HG02642 (cell line): ENCODE measurements at regions not wholly inside any gene's neighbourhood (a gene's known extent, or its start where the extent isn't known, plus 50 kb on each side); places are given as distances from the start of the nearest gene placed in this dataset.

Experiments used
- ATAC-seq: cut with Tn5 transposase; IDR thresholded peaks from one replicate; pipeline ENCODE4 v1.9.1; 2021; ENCODE audit warnings: mild to moderate bottlenecking; ENCODE audit not compliant: unreplicated experiment, poor library complexity

DNA sequence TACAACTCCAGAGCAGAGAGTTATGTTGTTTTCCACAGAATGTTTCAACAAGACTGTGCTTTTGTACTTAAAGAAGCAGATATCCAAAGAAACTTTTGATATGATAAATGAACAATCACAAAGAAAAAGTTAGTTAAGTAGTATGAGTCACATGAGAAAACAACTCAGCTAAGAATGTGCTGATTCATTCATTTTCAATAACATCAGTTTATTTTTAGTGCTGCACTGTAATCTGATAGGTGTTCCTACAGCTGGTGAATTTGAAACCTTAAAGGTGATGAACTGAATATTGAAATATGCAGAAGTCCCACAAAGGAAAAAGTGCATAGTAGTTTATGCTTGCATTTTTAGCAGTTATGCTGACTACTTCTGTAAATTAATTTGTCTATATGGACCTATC, 180.3 kb upstream of the TENM3 start:
- no peak for ATAC-seq

DNA sequence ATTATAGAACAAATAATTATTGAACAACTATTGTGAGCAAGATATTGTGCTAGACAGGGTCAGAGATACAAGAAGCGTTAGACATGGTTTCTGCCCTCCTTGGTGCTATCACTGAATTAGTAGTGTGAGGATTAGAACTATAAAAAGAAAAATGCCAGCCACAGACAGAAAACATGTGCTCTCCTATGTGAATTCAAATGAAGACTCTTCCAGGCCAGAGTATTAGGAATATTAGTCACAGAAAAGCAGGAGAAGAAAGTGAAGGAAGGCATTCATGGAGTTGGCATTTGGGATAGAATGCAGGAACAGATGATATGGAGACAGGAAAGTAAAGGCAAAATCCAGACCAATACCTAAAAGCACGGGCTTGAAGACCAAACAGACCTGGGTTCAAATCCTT, 179.6 kb upstream of the TENM3 start:
- no peak for ATAC-seq

DNA sequence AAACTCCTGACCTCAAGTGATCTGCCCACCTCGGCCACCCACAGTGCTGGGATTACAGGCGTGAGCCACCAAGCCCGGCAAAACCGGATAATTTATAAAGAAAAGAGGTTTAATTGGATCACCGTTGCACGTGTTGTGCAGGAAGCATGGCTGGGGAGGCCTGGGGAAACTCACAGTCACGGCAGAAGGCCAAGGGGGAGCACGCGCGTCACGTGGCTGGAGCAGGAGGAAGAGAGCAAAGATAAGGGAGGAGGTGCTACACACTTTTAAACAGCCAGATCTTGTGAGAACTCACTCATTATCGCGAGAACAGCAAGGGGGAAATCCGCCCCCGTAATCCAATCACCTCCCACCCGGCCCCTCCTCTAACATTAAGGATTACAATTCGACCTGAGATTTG, 177.9 kb upstream of the TENM3 start:
- no peak for ATAC-seq

DNA sequence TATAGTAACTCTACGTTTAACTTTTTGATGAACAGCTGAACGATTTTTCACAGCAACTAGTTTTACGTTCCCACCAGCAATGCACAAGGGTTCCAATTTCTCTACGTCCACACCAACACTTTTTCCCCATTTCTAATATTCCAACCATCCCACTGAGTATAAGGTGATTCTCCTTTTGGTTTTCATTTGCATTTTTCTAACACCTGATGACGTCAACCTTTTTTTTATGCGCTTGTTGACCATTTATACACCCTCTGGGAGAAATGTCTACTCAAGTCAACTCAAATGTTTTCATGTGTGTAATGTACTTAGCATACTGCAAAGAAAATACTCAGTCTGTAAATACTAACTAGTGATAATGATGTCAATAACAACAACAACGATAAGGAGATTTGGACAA, 177.2 kb upstream of the TENM3 start:
- ATAC-seq, result no peak

GRCh38 chr4:182067828-182068227, 175.4 kb upstream of the TENM3 start:
- no peak for ATAC-seq

- ATAC-seq, result no peak
Measured at GRCh38 chr4:182068920-182069319, 174.3 kb upstream of the TENM3 start.

GRCh38 chr4:182073278-182073677, 169.9 kb upstream of the TENM3 start:
- ATAC-seq, result no peak

DNA sequence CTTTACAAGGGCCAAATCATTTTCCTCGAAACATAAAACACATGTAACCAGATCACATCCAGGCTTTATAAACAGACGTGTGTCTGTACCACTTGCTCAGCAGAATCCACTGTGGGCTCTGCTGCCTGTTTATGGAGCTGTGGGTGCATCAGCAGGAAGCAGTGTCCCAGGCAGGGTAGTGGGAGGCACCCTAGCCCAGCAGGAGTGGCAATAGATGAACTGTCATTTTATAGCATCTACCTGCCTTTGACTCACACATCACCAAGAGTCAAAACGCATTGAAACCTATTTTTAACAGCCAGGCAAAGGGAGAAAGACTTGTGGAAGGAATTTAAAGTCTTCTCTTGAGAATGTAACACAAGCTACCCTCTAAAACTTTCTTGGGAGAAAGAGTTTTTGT, 169.1 kb upstream of the TENM3 start:
- ATAC-seq, result no peak

DNA sequence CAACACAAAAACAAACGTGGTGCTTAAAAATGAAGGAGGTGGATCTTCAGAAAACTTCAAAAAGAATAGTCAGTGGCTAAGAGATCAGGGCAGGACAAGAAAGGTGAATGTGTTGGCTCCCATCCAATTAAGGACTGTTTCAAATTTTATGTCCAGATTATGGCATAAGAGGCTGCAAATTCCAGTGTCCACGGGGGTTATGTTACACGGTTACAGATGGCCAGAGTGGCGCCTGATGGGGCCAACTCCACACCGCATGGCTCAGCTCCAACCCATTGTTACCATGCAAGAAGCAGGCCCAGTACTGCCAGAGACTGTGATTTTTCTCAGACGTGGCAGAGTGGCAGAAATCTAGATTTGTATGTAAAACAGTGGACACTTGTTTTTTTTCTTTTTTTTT, 168.4 kb upstream of the TENM3 start:
- ATAC-seq, result no peak

DNA sequence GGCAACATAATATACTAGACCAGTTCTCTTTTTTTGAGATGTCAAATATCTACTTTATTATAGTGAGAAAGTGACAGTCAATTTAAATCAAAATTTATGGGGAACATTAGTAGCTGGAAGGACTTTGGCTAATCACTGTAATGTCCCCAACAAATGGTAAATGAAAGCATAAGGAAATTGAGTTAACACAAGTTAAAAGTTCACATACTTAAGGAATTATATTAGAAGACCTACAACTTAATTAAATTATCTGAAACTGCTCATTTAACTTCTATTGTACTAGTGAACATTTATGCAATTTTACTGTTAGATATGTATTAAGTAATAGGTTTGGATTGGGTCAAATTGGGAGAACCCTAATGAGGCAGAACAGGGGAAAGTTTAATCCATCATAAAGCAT, 160.3 kb upstream of the TENM3 start:
- ATAC-seq, result no peak

- no peak for ATAC-seq
Measured at GRCh38 chr4:182083671-182084410, 159.4 kb upstream of the TENM3 start.

DNA sequence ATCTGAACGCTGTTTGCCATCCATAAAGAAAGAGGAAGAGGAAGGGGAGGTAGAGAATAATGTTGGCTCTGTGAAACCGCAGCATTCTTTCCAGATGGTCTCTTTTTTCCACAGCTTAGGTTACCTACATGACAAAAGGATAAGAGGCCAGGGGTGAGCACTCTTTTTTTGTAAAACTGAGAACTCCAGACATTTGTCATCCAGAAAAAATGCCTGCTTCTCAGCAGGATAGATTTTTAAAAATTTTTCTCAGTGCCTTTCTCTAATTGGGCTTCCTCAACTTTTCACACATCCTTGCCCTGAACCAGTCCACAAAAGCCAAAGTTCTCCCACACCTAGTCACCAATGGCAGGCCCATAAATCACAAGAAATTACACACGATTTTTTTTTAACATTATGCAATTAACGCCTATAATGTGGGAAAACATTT, 158.1 kb upstream of the TENM3 start:
- ATAC-seq, result no peak

GRCh38 chr4:182089326-182089725, 153.9 kb upstream of the TENM3 start:
- ATAC-seq, result no peak

- no peak for ATAC-seq
Measured at GRCh38 chr4:182090186-182090585, 153.0 kb upstream of the TENM3 start.

DNA sequence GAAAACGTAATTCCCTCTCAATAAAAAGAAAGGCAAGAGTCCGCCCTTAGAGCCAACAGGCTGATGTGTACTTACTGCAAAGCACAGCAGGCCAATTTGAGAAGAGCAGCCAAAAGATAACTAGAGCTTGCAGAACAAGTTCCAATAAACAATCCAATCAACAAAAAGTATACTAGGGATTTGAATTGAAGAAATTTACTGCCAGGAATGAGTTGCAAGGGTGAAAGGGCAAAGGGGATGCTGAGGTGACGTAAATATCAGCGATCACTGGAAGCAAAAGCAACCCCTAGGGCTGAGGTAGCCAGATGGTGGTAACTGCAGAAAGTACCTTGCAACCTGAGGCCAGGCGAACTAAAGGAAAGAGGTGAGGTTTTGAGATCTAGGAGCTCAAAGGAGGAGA, 152.1 kb upstream of the TENM3 start:
- no peak for ATAC-seq

- ATAC-seq, result no peak
Measured at GRCh38 chr4:182093431-182093831, 149.8 kb upstream of the TENM3 start.

GRCh38 chr4:182093935-182094334, 149.3 kb upstream of the TENM3 start:
- no peak for ATAC-seq

GRCh38 chr4:182101618-182102017, 141.6 kb upstream of the TENM3 start:
- no peak for ATAC-seq

- ATAC-seq, result no peak
Measured at GRCh38 chr4:182102576-182102975, 140.6 kb upstream of the TENM3 start.

DNA sequence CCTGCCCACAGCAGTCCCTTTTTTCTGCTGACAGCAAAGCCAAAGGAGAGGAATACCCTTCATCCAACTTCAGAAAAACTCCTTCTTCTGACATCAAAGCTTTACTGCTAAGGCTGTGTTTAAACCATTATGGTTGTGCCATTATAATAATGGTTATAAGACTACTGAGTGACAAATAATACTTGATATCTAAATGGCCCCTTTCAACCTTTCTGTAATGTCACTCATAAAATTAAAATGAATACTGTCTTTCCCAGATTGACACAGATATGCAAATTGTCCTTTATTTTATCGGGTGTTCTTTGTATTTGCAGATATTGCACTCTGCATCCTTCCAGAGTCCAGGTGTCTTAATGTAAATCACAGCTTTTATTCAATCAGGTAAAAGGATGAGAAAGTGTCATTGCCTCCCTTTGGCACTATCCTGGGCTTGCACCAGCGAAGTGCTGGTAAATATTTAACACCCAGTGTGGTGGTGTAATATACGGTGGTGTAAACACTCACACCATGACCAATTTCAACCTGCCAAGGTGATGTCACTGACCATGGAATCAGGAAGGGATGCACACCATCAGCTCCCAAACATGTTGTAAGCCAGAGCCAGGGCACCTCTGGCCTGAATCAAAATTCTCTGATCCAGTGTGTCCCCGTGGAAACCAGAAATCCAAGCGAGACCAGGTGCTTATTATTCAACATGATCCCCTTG, 139.4 kb upstream of the TENM3 start:
- ATAC-seq, result no peak

DNA sequence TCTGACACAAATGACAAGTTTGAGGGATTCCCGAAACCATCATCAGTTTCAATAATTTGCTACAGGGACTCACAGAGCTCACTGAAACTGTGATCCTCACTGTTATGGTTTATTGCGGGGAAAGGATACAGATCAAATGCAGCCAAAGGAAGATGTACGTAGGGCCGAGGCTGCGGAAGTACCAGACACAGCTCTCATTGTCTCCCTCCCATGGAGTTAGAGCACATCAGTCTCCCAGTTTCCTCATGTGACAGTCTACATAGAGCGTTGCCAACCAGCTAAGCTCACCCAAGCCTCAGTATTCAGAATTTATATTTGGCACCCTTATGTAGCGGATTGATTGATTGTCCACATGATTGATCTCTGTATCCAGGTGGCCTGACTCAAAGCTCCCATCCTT, 137.8 kb upstream of the TENM3 start:
- ATAC-seq, result no peak

DNA sequence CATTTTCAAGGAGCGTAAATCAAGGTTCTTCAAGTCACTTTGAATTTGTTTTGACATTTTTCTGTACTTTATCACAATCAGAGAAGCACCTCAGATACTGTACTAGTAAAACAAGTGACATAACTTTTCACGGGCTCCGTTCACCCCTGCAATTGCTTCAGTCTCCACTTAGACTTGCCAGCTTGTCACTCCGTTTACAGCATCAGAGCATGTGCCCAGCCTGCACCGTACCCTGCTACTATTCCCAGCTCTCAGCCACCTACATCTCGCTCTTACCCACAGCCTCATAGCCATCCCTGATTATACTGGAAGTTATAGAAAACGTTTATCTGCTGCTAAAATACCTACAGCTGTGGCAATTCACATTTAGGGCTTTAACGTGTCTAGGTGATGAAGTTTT, 135.3 kb upstream of the TENM3 start:
- no peak for ATAC-seq
